HepG2 (cell line): ENCODE measurements at regions not wholly inside any gene's neighbourhood (a gene's known extent, or its start where the extent isn't known, plus 50 kb on each side); places are given as distances from the start of the nearest gene placed in this dataset.
A peak's percentile ranks its signal among the peaks of the same experiment; 100 is the strongest.

Experiments used
- ADNP ChIP-seq: sonication (generic); formaldehyde crosslinking; IDR thresholded peaks from 2 replicates; pipeline ENCODE4 v1.4.0; 2020; ENCODE audit warnings: missing genetic modification reagents
- AHR ChIP-seq: IDR thresholded peaks from 2 replicates; pipeline ENCODE4 v1.6.1; 2018; ENCODE audit warnings: missing genetic modification reagents, missing compliant biosample characterization
- AKAP8 ChIP-seq: sonication (generic); formaldehyde crosslinking; IDR thresholded peaks from 2 replicates; pipeline ENCODE4 v1.5.1; 2020; ENCODE audit warnings: mild to moderate bottlenecking, missing genetic modification reagents
- ATF7-NPFF ChIP-seq: sonication (generic); formaldehyde crosslinking; IDR thresholded peaks from 2 replicates; pipeline ENCODE4 v1.8.1; 2023; ENCODE audit warnings: mild to moderate bottlenecking, low read depth, missing genetic modification reagents, moderate library complexity
- CENPX ChIP-seq: sonication (generic); formaldehyde crosslinking; IDR thresholded peaks from 2 replicates; pipeline ENCODE4 v1.9.0; 2021; ENCODE audit warnings: mild to moderate bottlenecking, missing genetic modification reagents, moderate library complexity
- CREBL2 ChIP-seq: sonication (generic); formaldehyde crosslinking; IDR thresholded peaks from 2 replicates; pipeline ENCODE4 v1.8.1; 2023; ENCODE audit warnings: missing genetic modification reagents, mild to moderate bottlenecking, borderline replicate concordance
- FIP1L1 ChIP-seq: fragments of 200-400 bp; formaldehyde crosslinking; IDR thresholded peaks from 2 replicates; pipeline ENCODE4 v1.6.1; 2018; ENCODE audit warnings: low read depth, mild to moderate bottlenecking, low read length, moderate library complexity, borderline replicate concordance; ENCODE audit not compliant: insufficient read depth
- FOXK1 ChIP-seq: sonication (generic); formaldehyde crosslinking; IDR thresholded peaks from 2 replicates; pipeline ENCODE4 v1.4.0; 2020; ENCODE audit warnings: low read depth, missing genetic modification reagents, borderline replicate concordance
- HMGA1 ChIP-seq: sonication (generic); formaldehyde crosslinking; conservative IDR thresholded peaks from 2 replicates; pipeline ENCODE4 v1.4.0; 2020; ENCODE audit warnings: missing genetic modification reagents
- IRF1 ChIP-seq: sonication (generic); formaldehyde crosslinking; IDR thresholded peaks from 2 replicates; pipeline ENCODE4 v1.4.0; 2020; ENCODE audit warnings: low read depth, mild to moderate bottlenecking, missing genetic modification reagents
- LRRFIP1 ChIP-seq: sonication (generic); formaldehyde crosslinking; conservative IDR thresholded peaks from 2 replicates; pipeline ENCODE4 v1.4.0; 2020; ENCODE audit warnings: missing genetic modification reagents
- MAX ChIP-seq: IDR thresholded peaks from 2 replicates; pipeline ENCODE4 v1.6.1; 2012; ENCODE audit warnings: inconsistent platforms
- MIXL1 ChIP-seq: IDR thresholded peaks from 2 replicates; pipeline ENCODE4 v1.6.1; 2016
- MLLT10 ChIP-seq: sonication (generic); formaldehyde crosslinking; IDR thresholded peaks from 2 replicates; pipeline ENCODE4 v1.4.0; 2020; ENCODE audit warnings: missing genetic modification reagents
- NFIC ChIP-seq: IDR thresholded peaks from 2 replicates; pipeline ENCODE4 v1.6.1; 2012; ENCODE audit warnings: mild to moderate bottlenecking, low read length, inconsistent platforms
- NR2F6 ChIP-seq, 2 experiments: IDR thresholded peaks; 2 replicates each; pipeline ENCODE4 v1.6.1; 2016; ENCODE audit warnings: antibody characterized with exemption in 1 of 2, mild to moderate bottlenecking in 1 of 2
- PTBP1 ChIP-seq: fragments of 200-400 bp; formaldehyde crosslinking; IDR thresholded peaks from 2 replicates; pipeline ENCODE4 v1.6.1; 2018; ENCODE audit warnings: low read length, low read depth; ENCODE audit not compliant: poor library complexity, severe bottlenecking
- SAFB2 ChIP-seq: sonication (generic); formaldehyde crosslinking; IDR thresholded peaks from 2 replicates; pipeline ENCODE4 v1.5.1; 2020; ENCODE audit warnings: missing genetic modification reagents, low read depth, mild to moderate bottlenecking, borderline replicate concordance
- SKIL ChIP-seq: sonication (generic); formaldehyde crosslinking; IDR thresholded peaks from 2 replicates; pipeline ENCODE4 v1.8.0; 2022; ENCODE audit warnings: missing genetic modification reagents, mild to moderate bottlenecking, moderate library complexity, borderline replicate concordance
- STAG1 ChIP-seq: sonication (generic); formaldehyde crosslinking; IDR thresholded peaks from 2 replicates; pipeline ENCODE4 v1.4.0; 2020; ENCODE audit warnings: missing genetic modification reagents
- THRA ChIP-seq: sonication (generic); formaldehyde crosslinking; IDR thresholded peaks from 2 replicates; pipeline ENCODE4 v1.4.0; 2020; ENCODE audit warnings: missing genetic modification reagents, borderline replicate concordance
- TOE1 ChIP-seq: sonication (generic); formaldehyde crosslinking; IDR thresholded peaks from 2 replicates; pipeline ENCODE4 v1.4.0; 2020; ENCODE audit warnings: mild to moderate bottlenecking, missing genetic modification reagents
- U2AF1 ChIP-seq: fragments of 200-400 bp; formaldehyde crosslinking; optimal IDR thresholded peaks from 2 replicates; pipeline ENCODE3; 2017; ENCODE audit warnings: mild to moderate bottlenecking, low read depth, low read length
- ZFX ChIP-seq: sonication (generic); formaldehyde crosslinking; IDR thresholded peaks from 2 replicates; pipeline ENCODE4 v1.4.0; 2020; ENCODE audit warnings: mild to moderate bottlenecking, low read depth, missing genetic modification reagents, moderate library complexity
- ZNF34 ChIP-seq: sonication (generic); formaldehyde crosslinking; IDR thresholded peaks from 2 replicates; pipeline ENCODE4 v1.4.0; 2020; ENCODE audit warnings: mild to moderate bottlenecking, missing genetic modification reagents, borderline replicate concordance

- TF ChIP-seq ATF7-NPFF (CRISPR knock-in tag), result no peak
- no peak for TF ChIP-seq U2AF1
- TF ChIP-seq SKIL, result no peak
- TF ChIP-seq CENPX (CRISPR knock-in tag), result no peak
- no peak for TF ChIP-seq SAFB2 (CRISPR knock-in tag)
- TF ChIP-seq MAX, result no peak
- peak; percentile 74; the same call in 1 of the 2 replicates for TF ChIP-seq MIXL1
- no peak for TF ChIP-seq IRF1 (CRISPR knock-in tag)
- TF ChIP-seq HMGA1 (CRISPR knock-in tag), result no peak
- no peak for TF ChIP-seq FIP1L1
- TF ChIP-seq STAG1 (CRISPR knock-in tag), result no peak
- no peak for TF ChIP-seq AKAP8 (CRISPR knock-in tag)
- no peak for TF ChIP-seq PTBP1
- peak; percentile 61; the same call in 1 of the 2 replicates for TF ChIP-seq NFIC
- TF ChIP-seq NR2F6 (IDR thresholded peaks at IDR 0.05), result peak; percentile 87
- TF ChIP-seq NR2F6 (CRISPR knock-in tag; IDR thresholded peaks at IDR 0.05), result peak; percentile 82
- TF ChIP-seq ZNF34 (CRISPR knock-in tag), result no peak
- TF ChIP-seq MLLT10 (CRISPR knock-in tag), result no peak
- no peak for TF ChIP-seq TOE1 (CRISPR knock-in tag)
- no peak for TF ChIP-seq CREBL2
- 0 out of 2 replicates have a peak, but pooled peaks have one; percentile 15 for TF ChIP-seq ZFX (CRISPR knock-in tag)
- TF ChIP-seq THRA (CRISPR knock-in tag), result no peak
- no peak for TF ChIP-seq ADNP
- no peak for TF ChIP-seq AHR
- no peak for TF ChIP-seq LRRFIP1 (CRISPR knock-in tag)
- TF ChIP-seq FOXK1, result 0 out of 2 replicates have a peak, but pooled peaks have one; percentile 20
Measured at GRCh38 chr3:145518639-145519038, 642.3 kb downstream of the PLOD2 start (continued).
